GM19438 (cell line): ENCODE measurements at regions not wholly inside any gene's neighbourhood (a gene's known extent, or its start where the extent isn't known, plus 50 kb on each side); places are given as distances from the start of the nearest gene placed in this dataset.
"Not testable (repeated sequence)": the region's sequence is repeated elsewhere in the genome, so short reads cannot be mapped to it uniquely, and the experiment has no call there.

Source experiments
- ATAC-seq: cut with Tn5 transposase; IDR thresholded peaks from one replicate; pipeline ENCODE4 v1.9.1; 2021; ENCODE audit warnings: low read depth; ENCODE audit not compliant: unreplicated experiment

- ATAC-seq: no peak
Measured at GRCh38 chr6:12640438-12640837, 76.1 kb upstream of the PHACTR1 start.

- ATAC-seq: not testable (repeated sequence)
Measured at GRCh38 chr6:12641785-12642184, 74.8 kb upstream of the PHACTR1 start.

GRCh38 chr6:12645941-12646340 lies 70.6 kb upstream of the PHACTR1 start:
- ATAC-seq: no peak

- ATAC-seq: no peak
Measured at GRCh38 chr6:12648171-12648570, 68.4 kb upstream of the PHACTR1 start.

DNA sequence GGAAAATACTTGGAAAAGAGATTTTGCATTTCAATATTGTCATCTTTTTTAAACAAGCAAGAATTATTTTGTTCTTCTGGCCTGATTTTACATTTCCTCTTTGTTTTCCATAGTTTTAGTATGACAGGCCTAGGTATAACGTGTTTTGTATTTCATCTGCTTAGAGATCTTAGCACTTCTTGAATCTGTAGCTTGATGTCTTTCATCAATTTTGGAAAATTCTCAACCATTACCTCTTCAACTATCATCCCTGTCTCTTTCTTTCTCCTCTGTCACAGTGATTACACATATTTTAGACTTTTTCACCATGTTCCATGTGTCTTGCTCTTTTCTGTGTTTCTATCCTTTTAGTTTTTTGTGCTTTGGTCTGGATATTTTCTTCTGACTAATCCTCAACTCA lies 67.2 kb upstream of the PHACTR1 start:
- no peak for ATAC-seq

DNA sequence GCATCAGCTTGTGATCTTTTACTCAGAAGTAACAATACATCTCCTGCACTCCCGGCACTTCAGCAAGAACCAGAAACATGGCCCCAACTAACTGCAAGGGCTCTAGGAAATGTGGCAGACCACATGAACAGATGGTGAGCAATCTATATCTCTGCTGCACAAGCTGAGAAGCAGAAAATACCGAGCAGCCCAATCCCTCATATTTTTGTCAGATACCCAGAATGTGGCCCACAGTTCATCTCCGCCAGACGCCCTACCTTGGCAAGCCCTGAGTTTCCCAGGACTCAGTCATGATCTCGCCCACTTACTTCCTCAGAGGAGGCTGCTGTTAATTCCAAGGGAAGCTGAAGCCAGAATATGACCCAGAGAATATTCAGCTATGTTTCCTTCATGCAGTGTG lies 63.1 kb upstream of the PHACTR1 start:
- ATAC-seq: no peak

DNA sequence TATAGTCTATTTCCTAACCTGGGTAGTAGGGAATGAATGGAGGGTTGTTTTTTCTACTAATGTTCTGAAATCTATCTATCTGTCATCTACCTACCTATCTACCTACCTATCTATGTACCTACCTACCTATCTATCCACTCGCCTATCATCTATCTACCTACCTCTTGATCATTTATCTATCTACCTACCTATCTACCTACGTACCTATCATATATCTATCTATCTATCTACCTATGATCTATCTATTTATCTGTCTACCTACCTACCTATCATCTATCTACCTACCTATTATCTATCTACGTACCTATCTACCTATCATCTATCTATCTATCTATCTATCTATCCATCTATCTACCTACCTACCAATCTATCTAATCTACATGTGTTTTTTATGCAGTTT lies 62.5 kb upstream of the PHACTR1 start:
- no peak for ATAC-seq

DNA sequence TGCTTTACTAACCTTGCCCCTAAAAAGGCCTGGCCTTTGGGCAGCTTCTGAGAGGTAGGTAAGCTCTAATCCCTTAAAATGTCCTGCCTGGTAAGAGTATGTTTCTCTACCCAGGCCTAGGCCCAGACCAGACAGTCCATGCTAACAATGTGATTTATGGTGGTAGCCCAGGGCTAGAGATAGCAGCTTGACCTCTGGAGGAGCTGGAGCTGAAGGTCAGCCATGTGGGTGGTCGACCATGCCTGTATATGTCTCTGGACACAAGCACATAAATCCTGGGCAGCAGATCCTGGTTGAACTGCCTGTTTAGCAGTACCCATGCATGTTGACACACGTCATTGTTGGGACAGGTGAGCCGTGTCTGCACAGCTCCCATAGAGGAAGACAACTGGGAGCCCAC lies 62.1 kb upstream of the PHACTR1 start:
- ATAC-seq: no peak

DNA sequence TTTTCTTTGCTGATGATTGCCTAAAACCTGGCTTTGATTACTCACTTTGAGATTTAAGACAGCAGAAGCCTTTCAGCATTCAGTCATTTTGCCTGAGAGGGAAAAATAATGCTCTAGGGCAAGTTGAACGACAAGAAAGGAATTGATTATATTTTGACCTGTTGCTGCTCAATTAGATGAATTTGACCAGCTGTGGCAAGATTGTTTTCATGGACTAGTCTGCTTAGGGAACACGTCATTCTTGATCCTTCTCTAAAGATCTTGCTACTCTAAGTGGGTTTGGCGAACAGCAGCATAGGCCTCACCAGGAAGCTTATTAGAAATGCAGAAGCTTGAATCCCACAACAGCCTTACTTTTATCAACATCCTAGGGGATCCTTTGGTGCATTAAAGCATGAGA lies 59.7 kb upstream of the PHACTR1 start:
- ATAC-seq: no peak

DNA sequence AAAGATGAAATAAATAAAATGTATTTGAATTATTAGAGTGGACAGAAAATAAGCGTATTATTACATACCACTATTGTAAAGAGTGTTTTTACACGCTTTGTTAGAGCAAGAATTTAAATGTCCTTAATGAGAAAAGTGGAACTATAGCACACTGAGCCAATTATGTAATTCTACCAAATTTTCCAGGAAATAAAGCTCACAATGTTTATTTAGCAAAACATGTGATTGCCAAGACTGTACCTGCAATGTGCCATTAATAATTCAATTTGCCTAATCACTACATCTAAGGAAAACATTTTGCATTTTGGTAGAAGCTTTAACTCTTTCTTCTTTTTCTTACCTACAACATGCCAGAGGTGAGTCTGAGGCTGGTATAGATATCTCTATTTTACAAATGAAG lies 58.7 kb upstream of the PHACTR1 start:
- no peak for ATAC-seq

DNA sequence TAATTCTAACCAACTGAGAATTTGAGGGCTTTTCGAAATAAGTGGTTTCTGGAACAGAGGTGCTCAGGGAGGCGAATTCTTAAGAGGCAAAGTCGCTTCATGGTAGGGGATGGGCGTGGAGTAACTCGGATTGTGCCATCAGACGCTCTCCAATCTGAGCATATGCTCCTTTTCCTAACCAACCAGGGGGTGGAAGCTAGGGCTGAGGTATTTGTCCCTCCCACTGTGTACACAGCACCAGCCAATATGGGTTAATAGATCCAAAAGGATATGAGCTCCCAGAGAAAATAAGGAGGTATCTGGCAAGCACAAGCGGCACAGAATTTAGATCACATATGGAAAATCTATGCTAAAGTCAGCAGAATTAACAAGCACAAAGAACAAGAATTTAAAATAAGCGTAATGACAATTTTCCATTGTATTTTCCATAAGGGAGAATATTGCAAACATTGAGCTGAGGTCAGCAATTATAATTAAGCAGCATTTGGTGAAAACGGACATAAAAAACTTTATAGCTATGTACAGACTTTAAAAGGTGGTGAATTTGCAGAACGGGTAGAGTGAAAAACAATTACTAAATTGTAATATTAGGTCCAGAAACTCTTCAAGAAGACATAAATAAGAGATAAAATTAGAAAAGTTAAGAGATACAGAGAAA lies 55.0 kb upstream of the PHACTR1 start:
- no peak for ATAC-seq
